Nephron (organoid): ENCODE measurements at regions not wholly inside any gene's neighbourhood (a gene's known extent, or its start where the extent isn't known, plus 50 kb on each side); places are given as distances from the start of the nearest gene placed in this dataset.

Source experiments
- H3K27ac Mint-ChIP-seq, 3 experiments: 2 replicates each; pipeline ENCODE4 v1.8.0; 2020; ENCODE audit warnings: mixed read lengths in 3 of 3, mild to moderate bottlenecking in 2 of 3, moderate library complexity in 1 of 3
- H3K27me3 Mint-ChIP-seq: 2 replicates; pipeline ENCODE4 v1.8.0; 2021; ENCODE audit warnings: low read depth, mild to moderate bottlenecking, moderate library complexity, mixed read lengths
- H3K36me3 Mint-ChIP-seq: 2 replicates; pipeline ENCODE4 v1.8.0; 2020; ENCODE audit warnings: low read depth, mixed read lengths
- H3K4me1 Mint-ChIP-seq: 2 replicates; pipeline ENCODE4 v1.8.0; 2020; ENCODE audit warnings: mixed read lengths
- H3K4me3 Mint-ChIP-seq, 3 experiments: 2 replicates each; pipeline ENCODE4 v1.8.0; 2020; ENCODE audit warnings: mild to moderate bottlenecking in 3 of 3, mixed read lengths in 3 of 3, moderate library complexity in 2 of 3
- H3K9me3 Mint-ChIP-seq: 2 replicates; pipeline ENCODE4 v1.8.0; 2020; ENCODE audit warnings: mixed read lengths
- CTCF ChIP-seq, 3 experiments: fragments of 200-600 bp; sonication (generic); IDR thresholded peaks; one replicate each; pipeline ENCODE4 v1.5.0; 2021; ENCODE audit warnings: antibody characterized with exemption in 3 of 3; ENCODE audit not compliant: unreplicated experiment in 3 of 3

- H3K9me3 Mint-ChIP-seq = peaks cover 3% of the 10 kb centered on the region
- H3K36me3 Mint-ChIP-seq = no peaks in the 10 kb centered on the region
- H3K27me3 Mint-ChIP-seq = no peaks in the 10 kb centered on the region
- H3K27ac Mint-ChIP-seq = peak overlapping the region in 2 of 3 experiments; percentile 1 to 74
- TF ChIP-seq CTCF (IDR thresholded peaks at IDR 0.05; ENCODE audit: unreplicated experiment in 3 of 3) = no peak
- H3K4me1 Mint-ChIP-seq = peaks cover 14% of the 10 kb centered on the region
- no peak overlapping the region for H3K4me3 Mint-ChIP-seq
These were observed 362.6 kb upstream of the SMC2 start for GRCh38 chr9:103731541-103731940.

- TF ChIP-seq CTCF (IDR thresholded peaks at IDR 0.05; ENCODE audit: unreplicated experiment in 3 of 3) = no peak
- peaks cover 2% of the 10 kb centered on the region for H3K9me3 Mint-ChIP-seq
- H3K27ac Mint-ChIP-seq = peak overlapping the region in 1 of 3 experiments; percentile 53
- peaks cover 8% of the 10 kb centered on the region for H3K4me1 Mint-ChIP-seq
- H3K4me3 Mint-ChIP-seq = no peak overlapping the region
- no peaks in the 10 kb centered on the region for H3K27me3 Mint-ChIP-seq
- no peaks in the 10 kb centered on the region for H3K36me3 Mint-ChIP-seq
These were observed 359.6 kb upstream of the SMC2 start for GRCh38 chr9:103734471-103734870.

- H3K9me3 Mint-ChIP-seq = peaks cover 3% of the 10 kb centered on the region
- no peaks in the 10 kb centered on the region for H3K27me3 Mint-ChIP-seq
- no peak for TF ChIP-seq CTCF (IDR thresholded peaks at IDR 0.05; ENCODE audit: unreplicated experiment in 3 of 3)
- no peaks in the 10 kb centered on the region for H3K36me3 Mint-ChIP-seq
- no peak overlapping the region for H3K27ac Mint-ChIP-seq
- no peaks in the 10 kb centered on the region for H3K4me1 Mint-ChIP-seq
- no peak overlapping the region for H3K4me3 Mint-ChIP-seq
These were observed 338.7 kb upstream of the SMC2 start for GRCh38 chr9:103755441-103755840.

- Mint-ChIP-seq H3K4me3 (no peak overlapping the region), H3K27ac (no peak overlapping the region), H3K27me3 (no peaks in the 10 kb centered on the region), H3K9me3 (peaks cover 3% of the 10 kb centered on the region), H3K36me3 (no peaks in the 10 kb centered on the region), H3K4me1 (no peaks in the 10 kb centered on the region)
- TF ChIP-seq CTCF (IDR thresholded peaks at IDR 0.05; ENCODE audit: unreplicated experiment in 3 of 3) = no peak
These were observed 338.1 kb upstream of the SMC2 start for GRCh38 chr9:103755986-103756385.

GRCh38 chr9:103757062-103757461 lies 337.0 kb upstream of the SMC2 start:
- Mint-ChIP-seq H3K9me3 (peaks cover 3% of the 10 kb centered on the region), H3K4me1 (no peaks in the 10 kb centered on the region), H3K36me3 (no peaks in the 10 kb centered on the region), H3K27ac (no peak overlapping the region), H3K4me3 (no peak overlapping the region), H3K27me3 (no peaks in the 10 kb centered on the region)
- TF ChIP-seq CTCF (IDR thresholded peaks at IDR 0.05; ENCODE audit: unreplicated experiment in 3 of 3) = no peak

GRCh38 chr9:103761466-103761865 lies 332.6 kb upstream of the SMC2 start:
- Mint-ChIP-seq H3K36me3 (no peaks in the 10 kb centered on the region), H3K4me1 (no peaks in the 10 kb centered on the region)

More at GRCh38 chr9:103761466-103761865, 332.6 kb upstream of the SMC2 start:
- no peak overlapping the region for H3K4me3 Mint-ChIP-seq
- peaks cover 9% of the 10 kb centered on the region for H3K9me3 Mint-ChIP-seq
- no peaks in the 10 kb centered on the region for H3K27me3 Mint-ChIP-seq
- H3K27ac Mint-ChIP-seq = no peak overlapping the region
- TF ChIP-seq CTCF (IDR thresholded peaks at IDR 0.05; ENCODE audit: unreplicated experiment in 3 of 3) = no peak
